Posterior cingulate gyrus (tissue), 11 donors: ENCODE measurements at regions not wholly inside any gene's neighbourhood (a gene's known extent, or its start where the extent isn't known, plus 50 kb on each side); places are given as distances from the start of the nearest gene placed in this dataset.

Source experiments
- DNase-seq, 10 donors: peaks; one replicate each; pipeline versions ENCODE4 v3.0.0 to v3.0.0-alpha.2; 2020 to 2021; ENCODE audit warnings: mixed read lengths in 3 of 10
- intact Hi-C: fragments of 100-400 bp; cut with DNase I; formaldehyde crosslinking; loops from one replicate; pipeline ENCODE4 v1.15.1; 2023

DNA sequence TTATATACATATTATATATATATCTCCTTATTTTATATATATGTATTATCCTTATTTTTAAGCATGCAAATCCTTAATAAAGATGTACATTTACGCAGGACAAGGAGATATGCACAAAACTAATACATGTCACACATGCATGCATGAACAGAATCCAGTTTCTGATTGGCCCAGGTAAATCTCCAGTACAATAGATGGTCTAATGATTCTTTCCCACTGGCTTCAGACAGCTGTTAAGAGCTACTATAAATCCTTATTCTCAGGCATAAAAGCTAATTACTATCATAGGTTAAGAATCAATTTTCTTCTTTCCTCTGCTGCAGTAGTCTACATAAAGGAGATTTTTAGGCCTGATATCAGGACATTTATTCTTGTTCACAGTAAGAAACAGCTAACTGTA, 689.8 kb downstream of the KCTD8 start:
- intact Hi-C loops: no loop called here
- DNase-seq: no peak

GRCh38 chr4:43763029-43763610, 685.5 kb downstream of the KCTD8 start:
- DNase-seq: peak in 6 of 10 donors; percentile 10 to 88 (median 56)
- intact Hi-C loops: no loop called here

DNA sequence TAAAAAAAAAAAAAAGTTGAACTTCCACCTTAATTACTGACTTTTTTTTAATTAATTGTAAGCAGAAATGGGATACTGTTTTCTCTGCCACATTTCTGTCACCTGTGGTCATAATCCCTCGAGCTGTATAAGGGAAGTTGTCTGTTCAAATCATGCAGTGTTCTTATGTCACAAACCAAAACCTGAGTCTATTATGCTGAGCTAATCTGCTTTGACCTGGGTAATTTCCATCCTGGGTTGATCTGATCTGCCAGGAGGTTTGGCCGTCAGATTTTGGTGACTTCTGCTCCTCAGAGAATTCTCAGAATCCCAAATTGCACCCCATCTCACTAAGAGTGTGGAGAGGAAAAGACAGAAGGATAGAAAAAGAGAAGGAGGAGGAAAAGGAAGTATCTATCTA, 683.1 kb downstream of the KCTD8 start:
- no peak for DNase-seq

DNA sequence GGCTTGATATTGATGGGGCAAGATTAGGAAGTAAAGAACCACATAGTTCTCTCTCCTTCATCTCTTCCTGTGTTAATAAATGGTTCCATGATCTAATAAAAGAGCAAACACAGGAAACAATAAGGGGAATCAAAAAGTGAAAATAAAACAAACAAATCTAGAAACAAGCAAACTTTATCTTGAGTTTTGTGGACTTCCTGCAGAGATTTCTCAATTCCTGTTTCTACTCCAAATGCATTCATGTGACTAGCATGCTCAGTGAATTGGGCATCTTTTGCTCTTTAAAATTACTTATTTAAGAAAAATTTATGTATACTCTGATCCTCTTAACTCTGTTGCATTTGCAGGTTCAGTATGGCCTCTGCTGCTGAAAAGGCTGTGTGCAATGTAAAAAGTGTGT, 682.0 kb downstream of the KCTD8 start:
- intact Hi-C loops: no loop called here
- no peak for DNase-seq

More for the DNA sequence above, 683.1 kb downstream of the KCTD8 start:
- intact Hi-C loops: no loop called here

DNA sequence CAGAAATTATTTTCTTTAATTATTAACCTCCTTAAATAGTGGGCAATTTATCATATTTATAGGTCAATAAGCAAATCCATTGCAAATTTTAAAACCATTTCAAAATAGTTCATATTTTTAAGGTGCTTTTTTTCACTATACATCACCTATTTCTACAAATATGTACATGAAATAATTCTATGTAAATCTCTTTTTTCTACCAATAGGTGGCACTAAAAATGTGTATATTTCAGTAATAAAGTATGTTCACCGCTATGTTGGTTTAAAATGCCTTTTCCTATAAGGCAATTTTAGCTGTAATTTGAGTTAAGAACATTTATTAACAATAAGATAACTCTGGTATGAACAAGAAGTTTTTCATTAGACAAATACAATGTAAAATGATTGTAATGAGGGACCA, 672.2 kb downstream of the KCTD8 start:
- DNase-seq: no peak
- intact Hi-C loops: no loop called here

GRCh38 chr4:43778187-43778915, 670.3 kb downstream of the KCTD8 start:
- DNase-seq: peak in 1 of 10 donors; percentile 26
- intact Hi-C loops: no loop called here

- DNase-seq: no peak
- intact Hi-C loops: no loop called here
These were observed 667.5 kb downstream of the KCTD8 start for GRCh38 chr4:43781125-43781524.

DNA sequence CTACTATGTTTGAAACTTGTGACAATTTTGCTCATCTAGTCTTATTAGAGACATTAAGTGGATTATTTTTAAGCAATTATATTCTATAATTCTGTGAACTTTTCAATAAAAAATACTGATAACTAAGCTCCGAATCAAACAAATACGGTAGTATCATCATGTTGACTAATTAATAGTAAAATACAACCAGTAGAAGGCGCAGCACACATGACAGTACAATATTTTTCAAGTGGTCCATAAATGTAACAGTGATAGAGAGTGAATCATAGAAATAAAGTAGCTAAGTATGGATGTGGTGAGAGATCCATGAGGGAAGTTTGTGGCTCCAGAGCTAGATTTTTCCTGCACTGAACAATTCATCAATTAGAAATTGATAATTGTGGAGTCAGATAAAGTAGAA, 666.2 kb downstream of the KCTD8 start:
- intact Hi-C loops: no loop called here
- DNase-seq: no peak

DNA sequence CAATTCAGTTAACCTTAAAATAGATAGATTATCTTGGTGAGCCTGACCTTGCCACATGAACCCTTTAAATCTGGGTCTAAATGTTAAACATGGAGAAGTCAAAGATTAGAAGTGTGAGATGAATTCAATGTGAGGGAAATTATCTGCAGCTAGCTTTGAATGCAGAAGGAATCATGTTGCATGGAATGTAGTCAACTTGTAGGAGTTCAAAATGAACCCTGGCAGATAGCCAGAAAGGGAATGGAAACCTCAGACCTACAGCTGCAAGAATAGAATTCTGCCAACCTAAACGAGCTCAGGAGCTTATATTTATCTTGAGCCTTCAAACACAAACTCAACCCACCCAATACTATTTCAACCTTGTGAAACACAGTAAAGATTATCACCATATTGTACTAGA, 632.5 kb downstream of the KCTD8 start:
- intact Hi-C loops: no loop called here
- DNase-seq: no peak

DNA sequence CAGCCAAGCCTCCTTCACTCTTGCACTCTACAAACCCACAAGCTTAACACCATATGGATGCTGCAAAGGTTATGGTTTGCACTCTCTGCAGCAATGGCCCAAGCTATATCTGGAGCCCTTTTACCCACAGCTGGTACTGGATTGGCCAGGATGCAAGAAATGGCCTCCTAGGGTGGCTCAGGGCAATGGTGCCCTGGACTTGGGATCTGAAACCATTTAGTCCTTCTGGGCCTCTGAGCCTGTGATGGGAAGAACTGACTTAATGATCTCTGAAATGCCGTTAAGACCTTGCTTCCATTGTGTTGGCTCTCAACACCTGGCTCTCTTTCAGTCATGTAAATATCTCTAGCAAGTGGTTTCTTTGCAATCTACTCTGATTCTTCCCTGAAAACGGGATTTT, 626.0 kb downstream of the KCTD8 start:
- intact Hi-C loops: no loop called here
- DNase-seq: no peak

- DNase-seq: no peak
- intact Hi-C loops: no loop called here
These were observed 612.7 kb downstream of the KCTD8 start for GRCh38 chr4:43835869-43836268.

GRCh38 chr4:43837171-43837570, 611.4 kb downstream of the KCTD8 start:
- intact Hi-C loops: no loop called here
- no peak for DNase-seq

DNA sequence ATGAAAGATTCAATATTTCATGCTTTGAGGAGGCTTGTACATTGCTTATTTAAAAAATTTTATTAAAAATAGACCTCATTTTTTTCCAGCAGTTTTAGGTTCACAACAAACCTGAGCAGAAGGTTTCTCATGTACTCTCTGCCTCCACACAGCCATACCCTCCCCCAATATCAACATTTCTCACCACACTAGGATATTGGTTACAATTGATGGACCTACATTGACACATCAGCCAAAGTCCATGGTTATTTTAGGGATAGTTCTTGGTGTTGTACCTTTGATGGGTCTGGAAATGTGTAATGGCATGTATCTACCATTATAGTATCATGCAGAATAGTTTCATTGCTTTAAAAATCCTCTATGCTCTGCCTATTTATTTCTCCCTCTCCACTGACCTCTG, 611.0 kb downstream of the KCTD8 start:
- intact Hi-C loops: no loop called here
- no peak for DNase-seq

DNA sequence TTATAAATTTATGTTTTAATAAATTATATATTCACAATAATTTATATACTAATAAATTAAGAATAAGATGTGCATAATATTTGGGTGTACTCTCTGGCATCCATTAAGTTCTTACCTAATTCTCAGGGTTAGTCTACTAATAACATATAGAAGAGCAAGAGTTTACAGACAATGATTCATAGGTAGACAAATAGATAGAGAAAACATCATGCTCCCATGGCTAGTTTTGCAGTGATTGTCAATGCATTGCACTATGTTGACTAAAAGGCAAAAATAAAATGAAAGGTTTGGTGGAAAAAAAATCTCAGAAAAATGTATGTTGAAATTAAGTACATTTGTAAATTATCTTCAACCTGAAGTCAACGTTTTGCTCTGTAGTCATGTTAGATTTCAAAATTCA, 606.0 kb downstream of the KCTD8 start:
- no peak for DNase-seq
- intact Hi-C loops: no loop called here

GRCh38 chr4:43843501-43843900, 605.1 kb downstream of the KCTD8 start:
- no peak for DNase-seq
- intact Hi-C loops: no loop called here

- DNase-seq: peak in 3 of 10 donors; percentile 58 to 76 (median 74)
- intact Hi-C loops: no loop called here
These were observed 602.5 kb downstream of the KCTD8 start for GRCh38 chr4:43846111-43846587.

GRCh38 chr4:43853565-43854264, 594.9 kb downstream of the KCTD8 start:
- intact Hi-C loops: no loop called here
- no peak for DNase-seq

- no peak for DNase-seq
- intact Hi-C loops: no loop called here
These were observed 593.3 kb downstream of the KCTD8 start for GRCh38 chr4:43855283-43855682.

GRCh38 chr4:43864616-43865146, 583.9 kb downstream of the KCTD8 start:
- intact Hi-C loops: no loop called here
- DNase-seq: no peak

DNA sequence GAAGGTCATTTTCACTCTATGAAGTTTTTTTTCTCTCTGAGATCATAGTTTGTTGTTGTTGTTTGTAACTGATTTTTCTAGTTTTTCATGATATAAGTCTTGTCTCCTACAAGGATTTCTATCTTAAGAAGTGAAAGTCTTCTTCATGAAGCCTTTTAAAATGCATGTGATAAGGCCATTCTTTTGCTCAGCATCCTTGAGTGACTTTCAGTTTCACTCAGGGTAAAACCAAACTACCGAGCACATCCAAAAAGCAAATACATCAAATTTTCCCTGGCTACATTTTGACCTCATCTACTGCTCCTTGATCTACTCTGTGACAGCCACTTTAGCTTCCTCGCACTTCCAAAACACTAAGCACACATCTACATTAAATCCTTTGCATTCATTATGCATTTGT, 580.7 kb downstream of the KCTD8 start:
- intact Hi-C loops: no loop called here
- no peak for DNase-seq

- no peak for DNase-seq
- intact Hi-C loops: no loop called here
These were observed 573.0 kb downstream of the KCTD8 start for GRCh38 chr4:43875655-43876054.

- intact Hi-C loops: no loop called here
- no peak for DNase-seq
These were observed 566.1 kb downstream of the KCTD8 start for GRCh38 chr4:43882470-43882869.
